ENCODE measurements at regions not wholly inside any gene's neighbourhood (a gene's known extent, or its start where the extent isn't known, plus 50 kb on each side); places are given as distances from the start of the nearest gene placed in this dataset.
"Not testable (repeated sequence)": the region's sequence is repeated elsewhere in the genome, so short reads cannot be mapped to it uniquely, and the experiment has no call there.

DNA sequence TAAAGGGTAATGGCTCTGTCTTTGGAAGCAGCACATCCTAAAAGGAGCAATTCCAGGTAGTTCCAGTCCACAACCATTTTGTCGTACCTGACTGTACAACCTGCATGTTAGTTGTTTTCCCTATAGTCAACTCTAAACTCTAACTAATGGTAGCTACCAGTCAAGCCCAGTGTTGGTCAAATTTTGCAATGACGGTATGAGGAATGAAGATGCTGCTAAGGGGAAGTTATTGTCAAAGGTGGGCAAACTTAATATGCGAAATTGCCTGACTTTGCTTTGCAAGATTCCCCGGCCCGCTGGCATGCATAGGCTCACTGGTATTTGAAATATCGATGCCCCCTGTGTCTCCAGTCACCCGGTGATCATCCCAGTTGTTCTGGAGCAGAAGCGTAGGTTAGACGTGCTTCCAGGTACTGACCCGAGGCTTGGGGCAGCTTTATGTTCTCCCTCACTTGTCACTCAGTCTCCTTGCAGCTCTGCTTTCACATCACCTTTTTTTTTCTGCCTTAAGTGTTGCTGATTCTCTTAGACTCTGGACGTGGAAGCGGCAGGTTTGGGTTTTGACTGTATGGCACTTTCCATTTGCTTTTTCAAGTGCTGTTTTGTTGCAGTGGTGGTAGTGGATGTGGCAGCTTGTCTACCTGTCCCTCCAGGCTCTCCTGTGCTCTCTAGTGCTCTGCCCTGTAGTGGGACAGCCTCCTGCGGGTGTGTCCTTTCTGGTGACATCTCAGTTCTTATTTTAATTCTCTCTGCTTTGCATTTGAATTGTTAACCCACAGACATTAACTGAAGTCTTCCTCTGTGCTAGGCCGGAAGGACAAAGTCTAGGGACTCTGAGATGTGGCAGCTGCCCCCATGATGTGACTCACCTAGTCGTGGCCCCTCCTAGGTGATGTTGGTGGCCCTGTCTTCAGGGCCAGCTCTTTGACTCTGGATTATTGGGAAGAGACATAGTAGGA, 95.8 kb upstream of the UMPS start:
- no peak for DNase-seq (ENCODE audit: low read depth in 2 of 2)

DNA sequence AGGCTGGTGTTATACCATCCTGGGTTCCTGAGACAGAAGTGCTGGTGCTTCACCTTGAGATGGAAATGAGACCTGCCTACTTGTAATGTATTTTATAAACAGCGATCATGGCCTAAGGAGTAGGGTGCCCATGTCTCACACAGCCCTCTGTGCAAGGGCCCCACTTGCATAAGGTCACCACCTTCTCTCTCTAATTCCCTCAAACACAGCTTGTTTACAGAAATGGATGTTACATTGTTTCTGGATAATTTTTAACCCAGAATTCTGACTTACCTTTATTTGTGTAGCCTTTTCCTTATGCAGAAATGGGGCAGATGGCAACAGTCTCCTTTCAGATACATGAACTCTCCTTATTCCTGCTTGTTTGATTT, 95.1 kb upstream of the UMPS start:
- no peak for DNase-seq (ENCODE audit: low read depth in 2 of 2)

DNA sequence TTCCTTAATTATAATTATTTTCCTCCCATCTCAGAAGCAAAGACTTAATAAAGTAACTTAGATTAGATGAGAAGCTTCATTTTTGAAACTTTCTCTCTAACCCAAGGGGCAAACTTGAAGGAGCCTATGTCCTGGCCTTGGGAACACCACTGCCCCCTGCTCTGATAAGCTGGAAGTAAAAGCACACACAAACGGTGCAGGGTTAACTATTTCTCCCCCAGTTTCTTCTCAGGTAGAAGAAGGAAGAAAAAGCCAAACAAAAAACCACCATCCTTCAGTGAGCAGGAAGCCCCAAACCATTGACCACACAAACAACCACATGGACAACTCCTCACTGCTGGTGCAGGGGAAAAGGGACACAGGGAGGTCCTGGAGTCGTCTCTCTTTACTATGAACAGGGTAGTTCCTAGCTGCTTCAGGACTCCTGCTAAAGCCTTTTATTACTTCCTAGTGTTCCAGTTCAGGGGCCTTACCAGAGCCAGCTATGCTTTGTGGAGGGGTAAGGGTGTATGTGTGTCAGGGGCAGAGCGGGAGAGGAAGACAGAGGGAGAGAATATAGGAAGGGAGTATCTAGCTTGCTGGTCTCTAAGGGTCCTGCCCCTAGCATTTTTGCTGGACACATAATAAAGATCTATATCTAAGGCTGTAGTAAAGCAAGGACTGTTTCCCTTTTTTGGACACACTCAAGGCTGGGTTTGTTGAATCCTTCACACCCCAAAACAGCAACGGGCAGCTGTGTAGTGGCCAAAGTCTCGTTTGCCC, 94.0 kb upstream of the UMPS start:
- DNase-seq (ENCODE audit: low read depth in 2 of 2): no peak

DNA sequence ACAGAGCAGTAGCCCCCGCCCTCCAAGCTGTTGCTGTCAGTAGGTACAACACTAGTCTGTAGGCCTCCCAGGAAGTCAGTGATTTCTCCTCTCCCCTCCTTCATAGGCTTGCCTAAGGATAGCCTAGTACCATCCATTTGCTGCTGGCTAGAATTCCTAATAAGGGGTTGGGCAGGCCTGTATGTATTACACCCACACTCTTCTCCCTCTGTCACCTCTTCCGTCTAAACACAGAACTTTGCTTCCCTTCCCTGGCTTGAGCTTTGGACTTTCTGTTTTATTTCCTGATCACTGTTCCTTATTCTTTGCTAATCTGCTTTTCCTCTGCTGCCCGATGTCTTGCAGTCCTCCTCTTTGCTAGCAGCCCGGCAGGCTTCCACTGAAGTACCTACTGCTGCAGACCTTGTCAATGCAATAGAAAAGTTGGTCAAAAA, 93.4 kb upstream of the UMPS start:
- no peak for DNase-seq (ENCODE audit: low read depth in 2 of 2)

DNA sequence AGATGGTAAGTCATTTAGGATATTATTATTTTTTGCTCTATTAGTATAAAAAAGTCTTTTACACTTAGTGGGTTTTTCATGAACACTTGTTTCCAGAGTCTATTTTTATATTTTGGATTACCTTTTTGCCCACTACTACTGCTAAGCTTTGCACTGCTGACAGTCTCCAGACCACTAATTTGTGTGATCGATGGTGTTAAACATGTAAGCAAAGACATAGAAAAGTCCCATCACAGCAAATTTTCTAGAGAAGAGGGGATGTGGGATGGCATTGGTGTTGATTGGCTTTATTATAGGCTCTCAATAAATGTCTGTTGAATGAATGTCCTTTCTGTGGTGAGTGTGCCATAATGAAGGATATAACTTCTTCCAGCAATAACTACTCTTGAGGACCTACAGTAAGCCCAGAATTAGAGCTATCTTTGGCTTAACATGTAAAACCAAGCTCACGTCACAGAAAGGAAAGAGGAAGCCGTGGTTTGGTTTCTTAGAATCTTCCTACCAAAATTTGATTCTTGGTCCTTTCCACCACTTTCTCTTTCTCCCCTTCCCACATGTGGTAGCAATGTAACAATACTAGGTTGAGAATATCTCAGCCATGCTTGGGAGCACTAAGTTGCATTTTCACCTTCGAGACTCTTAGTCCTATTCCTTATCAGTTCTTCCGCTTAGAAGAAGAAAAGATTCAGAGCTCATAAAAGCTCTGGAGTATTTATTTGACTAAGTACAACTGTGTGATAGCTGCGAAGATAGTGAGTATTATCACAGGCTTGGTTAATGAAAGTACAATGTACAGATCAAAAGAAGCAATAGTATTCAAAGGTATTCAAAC, 90.6 kb upstream of the UMPS start:
- DNase-seq (ENCODE audit: low read depth in 2 of 2): no peak

DNA sequence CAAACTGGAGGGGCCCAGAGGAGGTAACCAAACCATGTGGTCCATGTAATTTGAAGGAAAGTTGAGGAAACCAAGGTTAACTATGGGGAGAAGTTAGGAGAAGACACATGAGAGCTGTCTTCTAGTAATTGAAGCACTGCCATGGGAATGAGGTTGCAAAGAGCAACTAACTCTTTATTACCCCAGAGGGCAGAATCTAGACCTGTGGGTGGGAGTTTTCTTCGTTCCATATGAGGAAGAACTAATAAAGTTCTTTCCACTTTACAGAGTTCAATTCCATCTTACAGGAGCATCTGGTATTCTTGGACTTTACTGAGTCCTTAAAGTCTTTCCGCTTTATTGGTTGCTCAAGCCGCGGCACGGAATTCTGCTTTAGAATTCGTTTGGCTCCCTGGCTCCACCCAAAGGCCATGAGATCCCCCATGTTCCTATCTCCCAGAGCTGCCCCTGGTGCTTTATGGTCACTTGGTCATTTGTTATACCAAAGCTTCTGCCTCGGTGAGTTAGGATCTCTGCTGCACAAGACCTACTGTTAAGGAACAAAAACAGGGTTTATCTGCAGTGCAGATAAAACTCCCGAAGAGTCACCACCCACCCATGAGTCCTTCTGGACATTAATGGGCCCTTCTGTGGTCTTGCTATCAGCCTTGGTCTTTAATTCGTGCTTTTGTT, 89.5 kb upstream of the UMPS start:
- no peak for DNase-seq (ENCODE audit: low read depth in 2 of 2)

DNA sequence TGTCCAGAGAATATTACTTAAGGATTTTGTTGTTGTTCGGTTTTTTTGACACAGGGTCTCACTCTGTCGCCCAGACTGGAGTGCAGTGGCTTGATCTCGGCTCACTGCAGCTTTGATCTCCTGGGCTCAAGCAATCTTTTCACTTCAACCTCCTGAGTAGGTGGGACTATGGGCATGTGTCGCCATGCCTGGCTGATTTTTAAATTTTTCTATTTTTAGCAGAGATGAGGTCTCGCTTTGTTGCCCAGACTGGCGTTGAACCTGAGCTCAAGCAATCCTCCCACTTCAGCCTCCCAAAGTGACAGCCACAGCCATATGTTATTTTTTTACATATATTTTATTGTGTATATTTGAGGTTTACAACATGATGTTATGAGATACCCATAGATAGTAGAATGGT, 86.8 kb upstream of the UMPS start:
- DNase-seq (ENCODE audit: low read depth in 2 of 2): no peak

DNA sequence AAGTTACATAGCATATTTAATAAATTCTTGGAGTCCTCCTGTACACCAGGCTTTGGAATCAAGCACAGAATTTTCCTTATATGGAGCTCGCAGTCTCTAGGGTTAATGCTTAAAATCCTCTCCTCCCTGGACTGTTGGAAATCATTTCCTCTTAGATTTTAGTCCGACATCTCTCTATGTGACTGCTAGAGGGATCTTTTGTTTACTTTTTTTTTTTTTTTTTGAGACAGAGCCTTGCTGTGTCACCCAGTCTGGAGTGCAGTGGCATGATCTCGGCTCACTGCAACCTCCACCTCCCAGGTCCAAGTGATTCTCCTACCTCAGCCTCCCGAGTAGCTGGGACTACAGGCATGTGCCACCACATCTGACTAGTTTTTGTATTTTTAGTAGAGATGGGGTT, 84.1 kb upstream of the UMPS start:
- DNase-seq (ENCODE audit: low read depth in 2 of 2): not testable (repeated sequence)

DNA sequence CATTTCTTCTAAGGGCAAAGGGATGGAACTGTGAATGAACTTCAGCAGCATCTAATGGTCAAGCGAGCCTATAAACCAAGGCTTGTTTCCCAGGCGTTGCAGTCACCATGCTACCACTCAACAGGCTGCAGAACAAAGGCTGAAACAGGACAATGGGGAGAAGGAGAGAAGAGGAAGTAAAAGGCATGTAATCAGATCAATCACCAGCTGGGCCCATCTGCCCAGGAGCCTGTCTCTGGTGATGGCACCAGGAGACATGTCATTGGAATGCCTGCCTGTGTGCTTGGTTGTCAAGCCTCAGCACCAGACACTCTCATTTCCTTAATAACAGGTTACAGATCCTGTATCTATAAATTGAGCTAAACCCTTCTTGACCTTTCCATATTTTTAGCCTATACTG, 81.7 kb upstream of the UMPS start:
- no peak for DNase-seq (ENCODE audit: low read depth in 2 of 2)

DNA sequence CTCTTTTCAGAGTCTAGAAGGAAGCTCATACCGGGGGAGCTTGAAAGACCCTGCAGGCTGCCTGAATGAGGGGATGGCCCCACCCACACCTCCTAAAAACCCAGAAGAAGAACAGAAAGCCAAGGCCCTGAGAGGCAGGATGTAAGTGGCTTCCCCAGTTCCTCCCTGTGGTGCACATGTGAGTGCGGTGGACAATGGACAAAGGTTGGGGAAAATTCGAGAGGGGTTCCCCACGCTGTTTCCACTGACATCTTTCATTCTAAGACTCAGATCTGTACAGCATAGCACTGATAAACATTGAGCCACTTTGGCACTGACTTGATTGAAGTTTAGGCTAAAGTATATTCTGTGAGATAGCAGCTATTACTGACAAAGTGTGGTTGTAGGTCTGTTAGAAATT, 79.5 kb upstream of the UMPS start:
- no peak for DNase-seq (ENCODE audit: low read depth in 2 of 2)

DNA sequence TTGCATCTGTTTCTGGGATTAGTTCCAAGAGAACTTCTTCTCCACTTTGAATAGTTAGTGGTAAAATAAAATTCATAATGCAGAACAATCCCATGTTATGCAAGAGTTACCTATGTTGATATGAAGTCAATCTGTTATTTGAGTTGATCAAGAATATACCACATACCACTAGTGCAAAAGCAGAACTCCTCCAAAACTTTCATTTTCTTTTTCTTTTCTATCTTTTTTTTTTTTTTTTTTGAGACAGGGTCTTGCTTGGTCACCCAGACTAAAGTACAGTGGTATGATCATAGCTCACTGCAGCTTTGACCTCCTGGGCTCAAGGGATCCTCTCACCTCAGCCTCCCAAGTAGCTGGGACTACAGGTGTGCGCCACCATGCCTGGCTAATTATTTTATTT, 78.8 kb upstream of the UMPS start:
- not testable (repeated sequence) for DNase-seq (ENCODE audit: low read depth in 2 of 2)

DNA sequence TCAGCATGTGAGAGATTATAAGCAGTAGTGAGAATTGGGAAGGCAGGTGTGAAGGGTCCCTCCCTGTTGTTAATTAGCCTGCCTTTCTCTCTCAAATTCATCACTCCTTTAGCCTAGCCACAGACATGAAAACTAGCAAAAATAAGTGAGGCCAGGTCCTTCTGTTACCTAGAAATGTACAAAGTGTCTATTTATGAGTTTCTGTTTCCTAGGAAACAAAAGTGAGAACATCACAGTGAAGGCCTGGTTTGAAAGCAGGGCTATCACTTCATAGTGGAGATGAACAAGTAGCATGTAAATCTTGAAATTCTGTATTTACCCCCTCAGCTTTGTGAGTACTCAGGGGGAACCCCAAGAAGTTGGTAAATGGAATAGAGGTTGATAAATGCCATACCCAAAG, 78.2 kb upstream of the UMPS start:
- no peak for DNase-seq (ENCODE audit: low read depth in 2 of 2)

DNA sequence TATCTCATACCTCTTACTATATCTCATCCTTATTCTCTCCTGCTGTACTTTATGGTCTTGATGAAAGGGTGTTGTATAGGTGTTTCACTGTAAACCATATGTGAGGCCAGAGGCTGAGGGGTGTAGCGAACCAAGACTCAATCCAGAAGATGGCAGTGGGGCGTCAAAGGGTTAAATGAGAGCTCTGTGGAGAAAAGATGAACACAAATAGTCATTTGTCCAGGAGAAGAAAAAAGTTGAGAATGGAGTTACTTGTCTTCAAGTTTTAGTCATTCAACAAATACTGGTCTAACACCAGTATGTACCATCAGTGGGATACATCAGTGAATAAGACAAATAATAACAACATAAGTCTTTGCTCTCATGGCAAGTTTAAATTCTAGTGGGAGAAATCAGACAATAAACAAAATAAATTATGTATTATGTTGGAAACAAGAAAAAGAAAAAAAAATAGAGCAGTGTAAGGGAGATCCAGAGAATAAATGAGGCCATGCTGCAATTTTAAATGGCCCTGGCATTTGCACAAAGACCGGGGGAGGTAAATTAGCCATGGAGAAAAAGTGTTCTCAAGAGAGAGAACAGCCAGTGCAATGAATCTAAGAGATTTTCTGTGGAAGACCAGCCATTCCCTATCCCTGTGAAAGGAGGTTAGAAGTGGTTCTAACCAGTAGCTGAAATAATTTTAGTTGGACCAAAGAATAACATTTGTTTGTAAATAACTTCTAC, 77.0 kb upstream of the UMPS start:
- no peak for DNase-seq (ENCODE audit: low read depth in 2 of 2)

DNA sequence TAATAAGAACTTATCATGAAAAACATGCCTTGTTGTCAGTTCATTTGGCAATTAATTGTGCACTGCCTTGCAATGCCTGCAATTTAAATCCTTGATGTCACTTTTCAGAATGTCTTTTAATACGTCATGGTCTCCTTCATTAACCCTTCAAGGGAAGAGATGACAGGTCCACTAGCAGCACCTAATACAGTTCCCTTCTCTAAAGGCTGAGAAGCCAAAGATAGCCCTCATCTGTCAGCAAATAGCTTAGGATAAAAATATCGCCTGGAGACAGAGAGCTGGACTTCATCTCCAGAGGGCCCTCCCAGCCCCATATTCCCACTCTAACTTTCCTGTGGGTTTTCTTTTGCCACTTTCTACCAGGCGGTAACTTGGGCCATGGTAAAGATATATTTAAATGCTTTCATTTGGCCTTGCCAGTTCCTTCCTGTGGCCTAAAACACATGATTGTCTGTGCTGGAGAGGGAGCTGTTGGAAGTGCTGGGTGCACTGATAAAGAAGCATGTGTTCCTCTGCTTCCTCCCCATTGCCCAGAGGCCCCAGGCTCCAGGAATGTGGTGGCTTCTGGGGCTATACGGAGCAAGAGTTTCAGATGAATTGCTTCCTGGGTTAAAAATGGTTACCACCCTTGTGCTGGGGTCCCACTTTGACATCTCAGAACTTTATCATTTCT, 76.3 kb upstream of the UMPS start:
- DNase-seq (ENCODE audit: low read depth in 2 of 2): no peak

DNA sequence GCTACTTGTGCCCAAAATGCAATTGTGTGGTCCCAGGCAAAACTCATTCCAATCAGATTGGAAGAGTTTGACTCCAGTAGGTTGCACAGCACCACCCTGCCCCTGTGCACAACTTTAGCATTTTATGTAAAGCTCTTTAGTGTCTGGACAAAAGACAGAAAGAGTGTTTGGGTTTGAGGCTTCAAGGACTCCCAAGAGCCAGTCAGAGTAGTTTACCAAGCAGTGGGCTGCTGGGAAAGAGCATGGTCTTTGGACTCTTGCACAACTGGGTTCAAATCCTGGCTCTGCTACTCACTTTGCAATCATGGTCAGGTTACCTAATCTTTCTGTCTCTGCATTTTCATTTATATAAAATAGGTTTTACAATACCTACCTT, 75.8 kb upstream of the UMPS start:
- DNase-seq (ENCODE audit: low read depth in 2 of 2): no peak

DNA sequence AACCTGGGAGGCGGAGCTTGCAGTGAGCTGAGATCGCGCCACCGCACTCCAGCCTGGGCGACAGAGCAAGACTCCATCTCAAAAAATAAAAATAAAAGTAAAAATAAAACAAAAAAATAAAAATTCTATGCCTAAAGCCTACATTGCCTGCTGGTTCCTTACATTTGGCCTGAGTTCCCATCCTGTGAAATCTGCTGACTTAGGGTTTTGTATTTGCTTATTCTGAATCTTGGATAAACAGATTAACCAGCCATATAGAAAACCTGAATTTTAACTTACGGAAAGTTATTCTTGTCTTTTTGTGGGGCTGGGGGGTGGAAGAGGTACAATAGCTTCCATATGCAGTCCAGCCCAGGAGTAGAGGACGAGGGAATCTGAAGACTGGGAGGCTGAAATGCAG, 73.7 kb upstream of the UMPS start:
- no peak for DNase-seq (ENCODE audit: low read depth in 2 of 2)

DNA sequence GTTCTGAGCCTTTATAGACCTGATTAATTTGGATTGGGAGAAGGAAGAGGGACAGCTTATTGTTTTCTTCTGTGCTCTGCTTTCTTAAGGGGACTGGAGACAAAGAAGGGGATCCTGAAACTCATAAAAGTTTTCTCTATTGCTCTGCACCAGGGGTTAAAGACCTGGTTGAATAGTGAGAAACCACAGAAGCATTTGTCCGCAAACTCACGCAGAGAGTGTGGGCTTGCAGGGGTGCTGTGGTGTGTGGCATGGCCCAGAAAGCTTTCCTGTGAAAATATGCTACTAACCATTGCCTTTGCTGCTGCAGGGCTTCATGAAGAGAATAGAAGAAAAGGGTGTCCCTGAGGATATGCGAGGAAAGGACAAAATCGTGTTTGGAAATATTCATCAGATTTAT, 73.1 kb upstream of the UMPS start:
- no peak for DNase-seq (ENCODE audit: low read depth in 2 of 2)

DNA sequence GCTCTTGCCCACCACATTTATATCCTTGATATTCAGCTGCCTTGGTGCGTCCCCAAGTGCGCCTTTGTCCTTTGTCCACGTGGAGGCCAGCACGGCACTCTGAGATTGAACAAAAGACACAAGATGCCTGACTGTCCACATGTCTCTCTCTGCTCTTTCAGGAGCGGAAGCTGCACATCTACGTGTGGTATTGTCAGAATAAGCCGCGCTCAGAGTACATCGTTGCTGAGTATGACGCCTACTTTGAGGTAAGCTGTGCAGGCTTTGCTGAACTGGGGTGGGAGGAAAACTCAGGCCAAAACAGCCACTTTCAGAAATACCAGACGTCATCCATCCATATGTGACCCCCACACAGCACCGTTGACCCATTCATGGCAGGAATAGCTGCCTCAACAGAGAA, 72.0 kb upstream of the UMPS start:
- DNase-seq (ENCODE audit: low read depth in 2 of 2): no peak

DNA sequence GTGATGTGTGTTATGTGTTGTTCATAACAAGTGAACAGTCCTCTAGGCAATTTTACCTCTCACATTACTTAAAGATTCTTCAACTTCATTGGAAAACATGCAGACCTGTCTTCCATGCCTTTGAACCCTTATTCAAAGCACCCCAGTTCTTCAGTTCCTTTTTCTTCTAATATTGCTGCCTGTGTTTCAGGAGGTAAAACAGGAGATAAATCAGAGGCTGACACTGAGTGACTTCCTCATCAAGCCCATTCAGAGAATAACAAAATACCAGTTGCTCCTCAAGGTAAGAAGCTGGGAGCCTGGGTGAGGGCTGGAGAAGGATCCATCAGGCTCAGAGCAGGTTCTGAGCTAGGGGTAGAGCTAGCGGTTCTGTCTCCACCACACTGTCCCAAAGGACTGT, 71.1 kb upstream of the UMPS start:
- no peak for DNase-seq (ENCODE audit: low read depth in 2 of 2)

DNA sequence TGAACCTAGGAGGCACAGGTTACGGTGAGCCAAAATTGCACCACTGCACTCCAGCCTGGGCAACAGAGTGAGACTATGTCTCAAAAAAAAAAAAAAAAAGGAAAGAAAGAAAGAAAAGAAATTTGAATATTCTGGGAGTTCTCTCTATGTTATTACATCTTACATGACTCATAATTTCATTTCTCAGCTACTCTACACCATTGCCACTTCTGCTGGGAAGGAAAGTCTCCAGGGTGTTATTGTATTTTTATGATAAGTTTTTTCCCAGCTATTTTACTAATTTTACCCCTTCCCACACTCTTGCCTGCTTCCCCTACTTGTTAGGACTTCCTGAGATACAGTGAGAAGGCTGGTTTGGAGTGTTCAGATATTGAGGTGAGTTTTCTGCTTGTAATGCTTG, 69.7 kb upstream of the UMPS start:
- no peak for DNase-seq (ENCODE audit: low read depth in 2 of 2)

DNA sequence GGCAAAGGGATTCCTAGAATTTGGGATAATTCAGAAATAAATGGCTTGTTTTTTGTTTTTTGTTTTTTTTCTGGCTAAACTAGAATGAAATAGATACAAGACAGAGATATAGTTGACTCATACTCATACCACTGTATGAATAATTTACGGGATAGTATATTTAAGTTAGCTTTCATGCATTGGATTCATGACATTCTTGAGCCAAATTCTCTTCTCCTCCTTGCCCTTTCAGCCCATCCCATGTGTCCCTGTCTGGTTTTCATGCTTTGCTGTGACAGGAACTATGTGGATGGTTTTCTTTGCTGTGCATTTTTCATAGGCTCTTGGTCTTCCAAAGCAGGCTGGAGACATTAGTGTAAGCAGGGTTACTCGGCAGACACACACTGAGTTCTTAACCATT, 66.6 kb upstream of the UMPS start:
- DNase-seq (ENCODE audit: low read depth in 2 of 2): no peak
